GM19397 (cell line): ENCODE measurements at regions not wholly inside any gene's neighbourhood (a gene's known extent, or its start where the extent isn't known, plus 50 kb on each side); places are given as distances from the start of the nearest gene placed in this dataset.
"Not testable (repeated sequence)": the region's sequence is repeated elsewhere in the genome, so short reads cannot be mapped to it uniquely, and the experiment has no call there.

ENCODE experiments used
- ATAC-seq: cut with Tn5 transposase; IDR thresholded peaks from one replicate; pipeline ENCODE4 v1.9.1; 2021; ENCODE audit warnings: mild to moderate bottlenecking, moderate library complexity; ENCODE audit not compliant: unreplicated experiment

- ATAC-seq, result no peak
These were observed 170.0 kb downstream of the MINAR1 start for GRCh38 chr15:79602180-79602579.

- no peak for ATAC-seq
These were observed 170.6 kb downstream of the MINAR1 start for GRCh38 chr15:79602731-79603130.

GRCh38 chr15:79606831-79607355, 174.8 kb downstream of the MINAR1 start:
- ATAC-seq, result no peak

DNA sequence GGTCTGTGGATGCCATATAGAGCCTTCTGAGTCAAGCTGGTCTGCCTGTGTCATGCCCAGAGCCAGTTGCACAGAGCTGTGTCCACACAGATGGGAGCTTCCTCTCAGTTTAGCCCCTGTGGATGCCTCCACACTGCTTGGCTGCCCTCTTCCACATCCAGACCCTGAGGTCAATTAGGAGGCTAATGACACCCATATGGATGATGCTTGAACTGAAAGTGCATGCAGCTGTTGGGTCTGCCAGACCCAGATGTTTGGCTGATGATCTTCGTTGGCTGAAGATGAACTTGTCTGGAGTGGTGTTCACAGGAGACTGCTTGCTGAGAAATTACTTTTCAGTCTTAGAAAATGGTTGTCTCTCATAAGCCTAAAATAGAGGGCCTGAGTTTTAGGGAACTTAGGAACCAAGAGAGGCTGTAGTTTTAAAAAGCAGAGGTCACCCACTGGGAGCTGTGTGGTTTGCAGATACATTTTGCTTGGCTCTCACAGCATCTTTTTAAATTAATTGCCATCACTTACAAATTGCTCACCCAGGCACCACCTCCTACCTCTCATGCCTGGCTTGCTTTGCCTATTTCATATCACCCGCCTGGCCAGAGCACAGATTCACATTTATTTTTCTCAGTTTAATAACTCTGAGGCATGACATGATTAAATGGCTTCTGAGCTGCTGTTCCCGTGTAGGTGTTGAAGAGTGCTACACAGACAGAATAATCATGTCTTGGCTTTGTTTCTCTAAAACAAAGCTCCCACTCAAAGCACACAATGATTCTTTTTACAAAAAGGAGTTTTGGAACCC, 176.1 kb downstream of the MINAR1 start:
- no peak for ATAC-seq

DNA sequence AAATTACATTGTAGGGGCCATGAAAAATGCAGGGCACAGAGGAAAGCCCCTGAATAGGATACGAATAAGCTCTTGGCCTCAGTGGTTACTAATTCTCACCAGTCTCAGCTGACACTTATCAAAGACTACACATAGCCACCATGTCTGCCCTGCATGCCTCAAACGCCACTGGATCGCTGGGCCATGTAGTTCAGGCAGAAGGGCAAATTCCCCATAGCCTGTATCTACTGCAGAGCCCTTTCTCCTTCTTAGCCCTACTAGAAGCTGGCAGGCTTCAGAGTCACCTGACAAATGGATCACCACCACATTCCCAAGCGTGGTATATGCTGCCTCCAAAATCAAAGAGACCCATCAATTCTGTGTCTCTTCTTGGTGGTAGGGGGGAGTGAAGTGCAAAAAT, 177.4 kb downstream of the MINAR1 start:
- no peak for ATAC-seq

- no peak for ATAC-seq
These were observed 177.9 kb downstream of the MINAR1 start for GRCh38 chr15:79610021-79610420.

DNA sequence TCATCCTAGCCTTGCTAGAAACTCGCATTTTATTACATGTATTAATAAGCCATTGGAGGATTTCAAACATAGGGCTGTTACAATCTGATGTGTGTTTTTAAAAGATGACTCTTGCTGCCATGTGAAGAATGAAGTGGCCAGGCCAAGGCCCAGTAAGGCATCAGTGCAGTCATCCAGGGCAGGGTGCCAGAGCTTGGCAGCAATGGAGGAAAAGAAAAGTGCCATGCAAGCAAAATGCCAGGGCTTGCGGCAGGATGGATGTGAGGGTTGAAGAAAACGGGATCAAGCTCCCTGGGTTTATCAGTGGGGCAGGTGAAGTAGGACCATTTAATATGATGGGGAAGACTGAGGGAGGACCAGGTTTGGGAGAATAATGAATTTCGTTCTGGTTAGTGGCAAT, 183.6 kb downstream of the MINAR1 start:
- ATAC-seq, result no peak

GRCh38 chr15:79617071-79617470, 184.9 kb downstream of the MINAR1 start:
- ATAC-seq, result no peak

GRCh38 chr15:79620112-79620857, 188.1 kb downstream of the MINAR1 start:
- ATAC-seq, result no peak

GRCh38 chr15:79621805-79622204, 189.7 kb downstream of the MINAR1 start:
- not testable (repeated sequence) for ATAC-seq

DNA sequence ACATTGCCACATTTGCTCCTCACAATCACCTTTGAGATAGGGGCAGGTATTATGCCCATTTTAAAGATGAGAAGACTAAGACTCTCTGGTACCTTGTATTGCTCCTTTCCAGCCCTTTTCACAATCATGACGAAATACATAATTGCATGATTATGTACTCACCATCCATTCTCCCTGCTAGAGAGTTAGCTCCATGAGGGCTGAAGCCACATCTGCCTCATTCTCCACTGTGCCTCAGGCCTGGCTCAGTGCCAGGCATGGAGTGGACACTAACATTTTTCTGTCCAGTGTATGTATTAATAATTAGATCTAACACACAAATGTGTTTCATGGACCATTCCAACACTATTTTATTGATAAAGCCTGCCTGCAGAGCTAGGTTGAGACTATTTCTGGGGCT, 191.4 kb downstream of the MINAR1 start:
- no peak for ATAC-seq

DNA sequence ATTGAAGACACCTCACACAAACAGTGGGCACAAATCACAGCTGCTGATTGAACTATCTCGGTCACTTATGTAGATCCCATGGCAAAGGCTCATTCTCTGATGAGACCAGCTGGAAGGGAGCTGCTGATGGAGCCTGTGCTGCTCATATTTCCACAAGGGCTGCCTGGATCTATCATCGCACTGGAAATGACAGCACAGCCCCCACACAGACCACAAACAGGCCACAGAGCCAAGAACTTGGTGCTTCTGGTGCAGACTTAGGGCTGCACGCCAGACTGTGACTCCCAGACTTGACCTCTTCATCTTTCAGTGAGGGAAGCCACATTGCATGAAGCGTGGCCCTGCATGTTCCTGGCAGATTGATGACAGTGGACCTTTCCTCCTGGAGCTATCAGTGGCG, 197.6 kb downstream of the MINAR1 start:
- no peak for ATAC-seq

DNA sequence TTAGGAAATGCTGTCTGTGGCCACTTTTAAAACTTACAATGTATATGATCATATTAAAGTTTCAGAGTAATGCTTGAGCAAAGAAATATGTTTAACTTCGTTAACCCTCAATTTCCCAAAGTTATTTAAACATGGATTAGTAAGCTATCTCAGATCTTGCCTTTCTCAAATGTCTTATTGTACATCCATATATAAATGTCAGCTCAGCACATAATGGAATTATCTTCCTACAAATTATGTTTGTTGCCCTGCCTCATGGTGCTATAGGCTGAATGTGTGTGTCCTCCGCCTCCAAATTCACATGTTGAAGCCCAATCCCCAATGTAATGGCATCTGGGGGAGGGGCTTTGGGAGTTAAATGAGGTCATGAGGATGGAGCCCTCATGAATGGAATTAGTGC, 200.3 kb downstream of the MINAR1 start:
- ATAC-seq, result no peak

DNA sequence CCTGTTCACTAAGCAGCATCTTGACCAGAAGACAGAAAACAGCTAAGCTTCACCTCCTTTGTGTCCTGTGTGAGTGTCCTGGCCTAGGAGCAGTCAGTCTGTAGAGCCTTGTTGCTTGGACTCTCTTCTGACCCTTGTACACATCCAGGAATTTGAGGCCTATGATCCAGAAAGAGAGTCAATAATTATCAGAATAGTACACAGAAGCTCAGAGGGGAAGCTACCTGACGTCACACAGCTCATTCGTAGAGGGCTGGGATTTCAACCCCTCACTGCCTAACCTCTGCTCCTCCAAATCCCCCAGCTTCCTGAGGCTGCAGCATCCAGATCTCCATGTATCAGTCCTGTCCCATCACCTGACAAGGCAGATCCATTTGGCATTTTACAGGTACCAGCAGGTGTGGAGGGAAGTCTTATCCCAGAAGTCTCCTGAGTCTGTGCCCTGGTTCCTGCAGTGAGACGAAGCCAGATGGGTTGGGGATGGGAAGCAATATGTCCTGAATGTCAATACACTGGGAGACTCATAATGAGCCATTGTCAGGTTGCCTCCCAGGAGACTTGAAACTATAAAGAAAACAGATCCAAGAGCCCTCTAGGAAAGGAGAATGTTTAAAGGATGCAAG, 203.1 kb downstream of the MINAR1 start:
- ATAC-seq, result no peak

GRCh38 chr15:79635897-79636561, 203.9 kb downstream of the MINAR1 start:
- no peak for ATAC-seq

- ATAC-seq, result no peak
These were observed 208.1 kb downstream of the MINAR1 start for GRCh38 chr15:79640206-79640605.

GRCh38 chr15:79641841-79642240, 209.7 kb downstream of the MINAR1 start:
- ATAC-seq, result no peak

DNA sequence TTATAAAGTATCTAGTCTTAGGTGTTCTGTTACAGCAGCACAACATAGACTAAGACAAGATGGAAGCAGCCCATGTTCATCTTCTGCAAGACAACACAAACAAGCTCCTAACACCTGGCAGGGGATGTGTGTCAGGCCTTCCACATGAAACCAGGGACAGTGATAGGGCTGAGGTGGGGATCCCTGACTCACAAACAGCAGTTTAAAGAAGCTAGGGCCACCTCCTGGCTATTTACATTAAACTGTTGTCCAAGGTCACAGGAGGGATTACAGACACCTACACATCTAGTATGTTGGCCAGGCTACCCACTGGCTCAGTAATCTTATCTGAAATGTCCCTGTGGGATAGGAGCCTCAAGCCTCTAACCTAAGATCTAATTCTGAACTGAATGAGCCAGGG, 211.3 kb downstream of the MINAR1 start:
- ATAC-seq, result no peak

DNA sequence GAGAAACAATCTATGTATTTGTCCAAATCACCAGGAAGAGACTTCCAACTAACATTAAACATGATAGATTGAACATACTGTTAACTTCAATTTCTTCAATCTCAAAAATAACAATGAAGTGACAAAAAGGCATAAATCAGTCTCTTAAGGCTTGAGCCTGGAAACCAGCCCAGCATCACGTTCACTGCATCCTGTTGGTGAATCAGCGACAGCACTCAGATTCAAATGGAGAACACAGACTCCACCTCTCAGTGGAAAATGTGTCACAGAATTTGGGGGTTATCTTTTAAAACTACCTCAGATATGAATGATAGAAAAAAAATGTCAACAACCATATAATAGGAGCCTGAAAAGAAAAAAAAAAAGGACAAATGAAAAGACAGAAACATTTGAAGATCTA, 212.0 kb downstream of the MINAR1 start:
- ATAC-seq, result no peak

DNA sequence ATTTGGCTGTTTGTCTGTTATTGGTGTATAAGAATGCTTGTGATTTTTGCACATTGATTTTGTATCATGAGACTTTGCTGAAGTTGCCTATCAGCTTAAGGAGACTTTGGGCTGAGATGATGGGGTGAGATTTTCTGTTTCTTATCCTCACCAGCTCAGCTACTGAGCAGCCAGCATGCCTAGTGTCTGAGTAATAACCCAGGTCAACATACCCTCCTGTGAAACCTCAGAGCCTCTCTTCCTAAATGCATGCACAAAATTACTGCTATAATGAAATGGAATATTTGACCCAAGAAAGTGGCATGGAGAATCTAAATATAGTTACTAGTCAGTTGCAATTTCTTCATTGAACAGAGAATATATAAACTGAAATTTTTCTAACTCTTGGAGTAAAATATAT, 220.8 kb downstream of the MINAR1 start:
- ATAC-seq, result not testable (repeated sequence)

DNA sequence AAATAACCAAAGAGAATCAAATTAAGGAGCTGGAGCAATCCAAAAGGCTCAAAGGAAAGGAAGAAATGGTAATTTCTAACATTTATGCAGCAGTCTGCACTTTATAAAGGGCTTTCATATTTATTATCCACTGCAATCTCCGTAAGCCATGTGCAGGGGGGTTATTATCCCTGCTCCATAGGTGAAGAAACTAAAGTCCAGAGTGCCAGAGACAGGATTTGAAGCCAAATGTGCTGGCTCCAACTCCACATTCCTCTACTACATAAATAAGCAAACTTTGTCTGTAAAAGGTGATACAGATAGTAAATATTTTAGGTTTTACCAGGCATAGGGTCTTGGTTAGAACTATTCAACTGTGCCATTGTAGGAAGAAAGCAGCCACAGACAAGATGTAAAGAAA, 221.4 kb downstream of the MINAR1 start:
- no peak for ATAC-seq
